Inferior parietal cortex (tissue), 1 donor: ENCODE measurements at regions not wholly inside any gene's neighbourhood (a gene's known extent, or its start where the extent isn't known, plus 50 kb on each side); places are given as distances from the start of the nearest gene placed in this dataset.

Source experiments
- DNase-seq: peaks from one replicate; pipeline ENCODE4 v3.0.0-alpha.2; 2016; ENCODE audit errors: extremely low spot score

DNA sequence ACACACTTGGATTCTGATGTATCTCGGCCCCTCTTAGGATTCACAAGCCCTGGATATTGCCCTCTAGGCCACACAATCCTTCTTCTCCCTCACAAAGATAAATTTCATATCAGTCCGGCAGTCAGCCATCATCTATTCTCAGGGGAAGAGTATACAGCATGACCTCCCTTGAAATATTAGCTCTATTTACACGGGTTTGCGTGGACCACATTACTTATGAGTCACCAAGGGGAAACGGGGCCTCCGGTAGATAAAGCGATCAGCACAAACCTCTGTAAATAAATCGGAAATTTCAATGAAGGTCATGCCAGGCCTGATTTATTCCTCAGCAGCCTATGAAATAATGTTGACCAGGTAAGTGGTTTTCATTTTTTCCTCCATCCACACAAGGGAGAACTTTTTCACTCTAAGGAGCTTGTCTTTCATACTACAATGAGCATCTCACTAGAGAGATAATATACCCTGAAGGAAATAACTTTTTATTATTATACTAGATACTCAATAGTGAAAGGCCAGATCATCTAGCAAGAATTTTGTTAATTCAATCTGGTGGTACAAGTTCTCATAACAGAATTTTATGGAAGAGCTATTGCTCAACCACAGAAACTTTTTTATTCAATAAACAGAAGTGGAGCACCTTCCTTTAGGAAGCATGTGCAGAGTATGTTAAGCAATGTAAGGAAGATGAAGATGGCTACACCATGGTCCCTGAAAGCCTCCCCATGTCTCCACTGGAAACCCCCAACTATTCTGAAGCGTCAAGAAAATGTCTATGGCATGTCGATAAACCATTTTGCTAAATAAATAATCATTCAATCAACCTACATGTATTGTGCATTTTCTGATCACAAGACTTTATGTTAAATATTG lies 125.2 kb upstream of the PIK3C3 start:
- no peak for DNase-seq

DNA sequence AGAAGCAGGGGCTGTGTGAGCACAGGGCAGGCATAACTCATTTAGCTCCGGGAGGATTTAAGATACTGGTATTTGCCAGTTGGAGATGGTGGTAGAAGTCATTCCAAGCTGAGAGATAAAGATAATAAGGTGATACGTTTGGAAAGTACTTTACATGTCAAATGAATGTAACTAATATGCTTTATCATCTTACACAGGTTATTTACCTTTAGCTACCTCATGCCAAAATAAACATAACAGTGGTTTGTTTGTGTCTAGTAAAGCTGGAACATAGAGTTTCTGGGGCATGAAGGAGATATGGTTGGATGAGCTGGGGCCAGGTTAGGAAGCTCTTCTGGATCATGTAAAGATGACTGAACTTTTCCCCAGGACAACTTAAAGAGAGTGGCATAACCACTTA lies 126.9 kb upstream of the PIK3C3 start:
- DNase-seq = no peak

DNA sequence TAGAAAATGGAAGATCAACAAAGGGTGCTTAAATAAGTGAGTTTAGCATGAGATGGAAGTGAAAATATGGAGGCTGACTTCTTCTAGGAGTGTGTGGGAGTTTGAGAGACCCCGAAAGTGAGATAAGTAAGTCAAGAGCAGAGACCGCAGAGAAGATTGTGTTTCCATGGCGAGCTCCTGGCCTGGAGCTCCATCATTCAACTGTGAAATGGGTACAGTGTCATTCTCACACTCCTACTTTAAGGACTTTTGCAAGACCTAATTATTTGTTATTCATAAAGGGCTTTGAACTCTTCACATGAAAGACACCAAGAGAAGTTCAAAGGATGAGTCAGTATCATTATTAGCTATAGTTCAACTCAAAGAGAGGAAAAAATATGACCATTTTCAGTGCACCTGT lies 134.2 kb upstream of the PIK3C3 start:
- no peak for DNase-seq

DNA sequence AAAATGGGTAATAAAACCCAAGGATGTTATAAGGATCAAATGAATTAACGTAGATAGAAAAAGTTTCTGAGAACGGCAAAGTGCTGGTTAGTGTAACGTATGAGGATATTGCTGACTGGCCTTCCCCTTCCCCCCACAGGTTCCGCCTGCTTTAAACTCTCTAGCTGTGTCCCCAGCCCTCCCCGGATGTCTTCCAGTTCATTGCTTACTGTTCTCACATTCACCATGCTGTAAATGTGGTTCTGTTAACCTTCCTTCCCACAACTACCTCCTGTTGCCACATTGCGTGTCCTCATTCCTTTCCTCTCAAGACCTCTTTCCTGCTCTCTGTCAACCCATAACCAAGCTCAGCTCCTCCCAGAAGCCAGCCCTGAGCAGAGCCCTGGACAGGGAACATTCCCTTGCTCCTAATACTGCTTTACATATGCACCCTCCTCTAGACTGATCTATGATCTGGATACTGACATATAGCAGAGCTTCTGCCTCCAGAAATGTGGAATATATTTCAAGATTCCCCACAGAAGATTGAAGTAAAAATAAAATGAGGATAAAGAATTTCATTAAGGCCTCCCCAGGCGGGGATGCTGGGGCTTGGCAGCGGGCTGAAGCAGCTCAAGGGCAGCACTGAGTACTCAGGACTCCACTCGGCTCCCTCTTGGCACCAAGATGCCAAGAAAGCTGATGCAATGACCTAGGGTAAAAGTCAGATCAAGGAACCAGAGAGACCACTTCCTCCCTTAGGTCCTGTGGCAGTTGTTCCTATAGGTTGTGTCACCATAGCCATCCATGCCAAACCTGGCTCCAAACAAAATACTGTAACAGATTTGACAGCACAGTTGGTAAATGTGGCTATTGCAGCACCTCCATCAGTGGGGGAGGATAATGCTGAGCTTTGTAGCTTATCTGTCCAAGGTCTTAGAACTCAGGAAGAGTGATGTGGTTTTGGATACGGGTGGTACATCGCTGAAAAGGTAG lies 136.4 kb upstream of the PIK3C3 start:
- no peak for DNase-seq

DNA sequence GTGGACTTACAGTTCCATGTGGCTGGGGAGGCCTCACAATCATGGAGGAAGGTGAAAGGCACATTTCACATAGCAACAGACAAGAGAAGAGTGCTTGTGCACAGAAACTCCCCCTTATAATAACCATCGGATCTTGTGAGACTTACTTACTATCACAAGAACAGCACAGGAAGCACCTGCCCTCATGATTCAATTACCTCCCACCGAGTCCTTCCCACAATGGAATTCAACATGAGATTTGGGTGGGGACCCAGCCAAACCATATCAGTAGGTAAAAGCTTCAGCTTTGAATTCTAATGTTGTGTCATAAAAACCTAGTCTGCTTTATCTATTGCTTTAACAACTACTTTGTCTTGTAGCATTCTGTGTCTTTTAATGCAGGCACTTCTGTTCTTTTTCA lies 140.4 kb upstream of the PIK3C3 start:
- DNase-seq = no peak

DNA sequence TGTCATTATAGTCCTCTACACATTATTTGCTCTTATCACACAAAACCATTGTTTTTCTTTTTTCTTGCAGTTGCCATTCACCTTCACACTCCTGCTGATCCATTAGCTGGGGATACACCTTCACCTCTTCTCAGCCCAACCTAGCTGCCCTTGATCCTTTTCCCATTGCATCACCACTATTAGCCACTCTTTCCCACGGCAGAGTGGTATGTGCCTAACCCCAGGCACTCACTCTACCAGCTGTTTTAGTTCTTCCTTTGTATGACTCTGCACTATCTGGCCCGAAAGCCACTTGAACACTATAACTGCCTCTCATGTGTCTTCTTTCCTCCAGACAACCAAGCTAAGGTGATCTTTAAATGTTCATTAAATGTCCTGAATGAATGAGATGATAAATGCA lies 145.4 kb upstream of the PIK3C3 start:
- no peak for DNase-seq

DNA sequence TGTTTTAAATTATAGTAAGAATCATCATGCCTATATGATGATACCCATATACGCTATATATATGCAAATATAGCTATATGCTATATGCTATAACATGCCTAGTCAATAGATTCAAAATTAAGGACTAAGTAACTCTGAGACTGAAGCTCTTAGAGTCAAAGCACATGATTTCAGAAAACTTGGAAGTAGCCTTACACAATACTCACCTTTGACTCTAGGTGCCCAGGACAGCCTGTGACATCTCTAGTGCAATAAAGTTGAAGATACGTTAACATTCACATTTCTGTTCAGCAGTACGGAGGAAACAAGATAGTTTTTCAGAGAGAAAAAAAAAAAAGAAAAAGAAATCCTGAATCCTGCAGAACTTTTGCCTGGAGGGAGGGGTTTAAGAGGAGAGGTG lies 149.7 kb upstream of the PIK3C3 start:
- no peak for DNase-seq

DNA sequence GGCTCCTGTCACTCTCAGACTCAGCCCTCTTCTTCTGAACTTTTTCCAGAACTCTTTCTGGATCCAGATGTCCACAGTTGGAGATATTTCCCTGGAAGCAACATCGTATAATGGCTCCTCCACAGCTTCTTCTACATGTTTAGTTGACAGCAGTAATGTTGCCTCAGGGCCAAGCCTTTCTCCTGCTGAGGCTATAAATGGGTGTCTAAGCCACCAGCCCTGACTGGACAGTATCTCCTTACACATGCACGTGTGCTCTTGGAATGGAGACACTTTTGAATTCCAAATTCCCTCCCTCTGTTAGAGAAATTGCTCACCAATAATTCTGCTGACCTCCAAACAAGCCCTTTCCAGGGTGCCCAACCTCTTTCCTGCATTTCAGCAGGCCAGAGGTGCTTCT lies 156.2 kb upstream of the PIK3C3 start:
- DNase-seq = no peak

DNA sequence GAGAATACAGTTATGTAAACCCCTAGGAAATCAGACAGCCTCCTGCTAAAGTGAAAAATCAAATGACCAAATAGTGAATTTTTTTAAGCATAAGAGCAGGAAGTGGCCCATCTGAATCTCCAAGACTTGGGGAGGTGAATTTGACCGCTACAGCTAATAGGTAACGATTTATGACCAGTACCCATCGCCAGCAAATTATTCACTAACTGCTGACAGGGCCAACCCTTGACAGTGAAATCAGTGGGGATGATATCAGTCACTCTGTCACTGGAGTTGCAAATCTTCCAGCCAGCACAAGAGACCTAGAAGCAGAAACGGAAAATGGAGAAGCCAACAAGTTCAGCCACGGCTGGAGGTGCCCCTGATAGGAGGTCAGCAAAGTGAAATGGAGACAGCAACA lies 164.3 kb upstream of the PIK3C3 start:
- no peak for DNase-seq

DNA sequence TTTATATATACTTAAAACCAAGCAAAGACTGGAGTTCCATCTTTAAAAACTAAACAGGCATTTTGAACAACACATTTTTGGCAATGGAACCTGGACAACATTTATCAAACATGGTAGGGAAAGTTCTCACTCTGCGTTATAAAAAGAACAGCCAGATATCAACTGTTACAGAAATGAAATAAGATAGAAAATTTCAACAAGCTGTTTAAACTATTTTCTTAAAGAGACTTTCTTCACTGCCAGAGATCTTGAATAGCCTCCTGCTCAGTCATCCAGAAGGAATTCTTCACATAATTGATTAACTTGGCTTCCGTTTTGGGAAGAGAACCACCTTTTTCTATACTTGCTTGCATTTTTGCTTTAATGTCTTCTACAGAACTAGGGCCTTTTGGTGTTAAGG lies 166.0 kb upstream of the PIK3C3 start:
- no peak for DNase-seq

DNA sequence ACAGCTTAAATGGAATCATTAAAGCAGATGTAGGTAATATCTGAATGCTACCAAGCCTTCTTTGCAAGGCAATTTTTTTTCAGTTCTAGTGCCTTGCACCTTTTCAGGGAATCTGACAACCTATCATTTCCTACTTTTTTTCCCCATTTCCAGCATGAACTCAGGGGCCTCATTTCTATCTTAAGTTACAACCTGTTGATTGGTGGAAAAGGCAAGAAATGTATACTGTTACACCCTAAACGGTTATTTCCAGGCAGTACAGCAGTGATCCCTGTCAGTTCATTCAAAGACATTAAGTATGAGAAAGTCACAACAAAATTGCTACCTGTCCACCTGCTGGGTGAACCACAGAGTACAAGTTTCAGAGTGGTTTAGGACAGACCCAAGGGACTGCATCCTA lies 171.2 kb upstream of the PIK3C3 start:
- no peak for DNase-seq

DNA sequence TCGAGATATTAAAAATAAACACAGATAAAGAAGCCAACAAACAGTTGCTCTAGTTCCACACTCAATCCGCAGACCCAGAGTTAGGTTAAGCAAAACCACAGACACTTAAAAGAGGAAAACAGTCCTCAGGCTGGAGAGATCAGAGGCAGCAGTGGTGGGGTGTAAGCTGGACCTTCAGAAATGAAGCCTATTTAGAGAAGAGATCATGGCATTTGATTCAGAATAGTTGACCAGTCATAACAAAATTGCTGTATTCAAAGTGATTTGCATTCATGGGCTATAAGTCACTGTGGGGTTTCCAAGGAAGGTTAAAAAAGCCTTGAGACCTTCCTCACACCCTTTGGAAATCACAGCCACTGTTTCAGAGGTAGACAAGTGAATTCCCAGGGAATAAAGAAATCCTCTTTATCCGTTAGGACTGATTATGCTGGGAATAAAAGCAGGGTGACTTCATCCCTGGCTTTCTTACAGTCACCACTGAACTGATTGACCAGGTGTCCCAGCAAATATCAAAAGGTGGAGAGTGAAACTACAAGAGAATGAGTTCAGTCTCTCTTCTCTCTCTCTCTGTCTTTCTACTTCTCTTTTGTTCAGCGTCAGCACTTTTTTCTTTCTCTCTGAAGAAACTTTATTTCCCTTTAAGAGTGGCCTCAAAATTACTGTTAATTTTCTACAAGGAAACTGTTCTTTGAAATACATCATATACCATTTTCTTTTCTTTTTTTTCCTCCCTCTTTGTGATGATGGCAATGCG lies 171.8 kb upstream of the PIK3C3 start:
- DNase-seq = no peak

DNA sequence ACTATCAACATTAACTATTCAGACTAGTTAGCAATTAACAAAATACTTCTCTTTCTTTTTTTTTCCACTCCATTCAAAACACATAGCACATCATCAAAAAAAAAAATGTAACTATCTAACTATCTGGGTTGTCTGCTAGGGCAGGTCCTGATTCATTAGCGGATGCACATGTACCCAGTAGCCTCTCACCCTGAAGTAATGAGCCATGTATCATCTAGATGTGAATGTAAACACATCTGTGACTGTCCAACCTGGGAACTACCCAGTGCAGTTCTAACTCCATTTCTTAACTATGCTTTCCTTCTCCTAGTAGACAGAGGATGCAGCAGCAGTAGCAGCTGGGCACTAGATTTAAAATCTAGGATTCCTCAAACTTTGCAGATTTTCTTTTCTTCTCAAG lies 183.1 kb upstream of the PIK3C3 start:
- DNase-seq = no peak

DNA sequence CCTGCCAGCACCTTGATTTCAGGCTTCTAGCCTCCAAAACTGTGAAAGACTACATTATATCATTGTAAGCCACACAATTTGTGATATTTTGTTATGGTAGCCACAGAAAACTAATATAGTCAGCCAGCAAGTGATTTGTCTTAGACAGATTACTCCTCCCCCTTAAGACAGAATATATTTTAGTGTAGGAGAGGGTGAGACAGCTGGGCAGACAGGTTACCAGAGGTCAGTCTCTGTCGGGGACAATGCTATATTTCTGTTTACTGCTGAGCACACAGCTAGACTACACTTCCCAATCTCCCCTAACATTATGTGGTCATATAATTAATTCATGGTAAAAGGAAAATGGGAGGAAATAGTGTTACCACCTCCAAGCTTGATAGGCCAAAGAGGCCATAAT lies 185.8 kb upstream of the PIK3C3 start:
- no peak for DNase-seq

DNA sequence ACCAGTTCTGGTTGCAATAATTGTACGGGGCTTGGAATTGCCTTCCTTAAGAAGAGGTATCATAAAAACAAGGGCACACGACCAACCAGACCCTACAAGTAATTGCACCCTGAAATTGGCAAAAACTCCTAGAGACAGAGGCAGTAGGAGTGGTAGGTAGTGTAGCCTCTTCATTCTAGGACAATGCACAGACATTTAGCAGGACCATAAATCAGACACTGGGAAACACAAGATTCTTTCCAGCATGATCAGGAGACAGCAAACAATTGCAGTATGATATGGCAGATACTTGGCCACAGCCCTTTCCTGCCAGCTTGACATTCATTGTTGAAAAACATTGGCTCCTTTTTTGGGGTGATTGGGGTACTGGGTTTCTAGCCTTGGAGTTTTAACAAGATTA lies 186.6 kb upstream of the PIK3C3 start:
- DNase-seq = no peak

DNA sequence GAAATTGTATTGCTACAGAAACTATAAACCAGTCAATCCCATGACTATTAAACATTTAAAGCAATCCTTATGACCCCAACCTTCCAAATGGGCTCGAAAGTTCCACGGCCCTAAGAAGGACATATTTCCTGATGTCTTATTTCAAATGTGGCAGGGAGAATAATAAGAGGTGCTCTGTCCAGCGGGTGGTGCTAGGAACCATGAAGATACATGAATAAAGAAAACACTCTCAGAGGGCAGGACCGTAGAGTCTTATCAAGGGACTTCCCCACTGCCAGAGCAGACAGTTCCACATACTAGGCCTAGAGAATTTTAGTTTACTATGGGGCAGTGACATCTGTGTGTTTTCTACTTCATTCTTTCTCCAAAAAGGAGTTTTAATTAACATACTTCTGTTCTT lies 187.1 kb upstream of the PIK3C3 start:
- no peak for DNase-seq

DNA sequence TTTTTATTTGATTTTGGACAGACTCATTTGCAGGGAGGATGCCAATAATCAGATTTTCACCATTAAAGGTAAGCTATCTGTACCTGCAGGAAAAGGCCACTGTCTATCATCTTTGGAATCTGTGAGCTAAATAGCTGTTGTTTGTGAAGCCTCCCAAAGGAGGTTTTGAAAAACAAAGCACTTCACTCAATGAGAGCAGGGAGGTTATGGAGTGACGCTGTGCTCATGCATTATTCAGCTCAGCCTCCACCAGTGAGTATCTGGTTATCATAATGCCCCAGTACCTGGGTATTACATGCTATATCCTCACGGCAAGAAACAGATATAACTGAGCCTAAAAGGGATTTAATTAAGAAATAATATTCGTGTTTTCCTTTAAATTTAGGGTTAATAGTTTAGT lies 189.6 kb upstream of the PIK3C3 start:
- DNase-seq = no peak

DNA sequence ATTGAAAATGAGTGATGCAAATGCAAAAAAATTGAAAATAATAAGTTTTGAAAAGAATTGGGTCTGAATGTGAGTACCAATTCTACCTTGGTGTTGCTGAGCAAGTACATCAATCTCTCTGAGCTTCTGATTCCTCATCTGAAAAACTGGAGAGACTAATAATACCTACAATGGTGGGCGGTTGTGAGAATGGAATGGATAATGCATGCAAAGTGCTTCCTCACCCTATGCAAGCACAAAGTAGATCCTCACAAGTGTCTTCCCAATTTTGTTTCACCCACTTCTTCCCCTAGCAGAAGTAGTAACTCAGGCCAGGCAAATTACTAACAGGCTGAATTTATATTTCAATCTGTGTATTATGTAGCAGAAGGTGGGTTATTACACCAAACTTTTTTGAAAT lies 191.7 kb upstream of the PIK3C3 start:
- no peak for DNase-seq

DNA sequence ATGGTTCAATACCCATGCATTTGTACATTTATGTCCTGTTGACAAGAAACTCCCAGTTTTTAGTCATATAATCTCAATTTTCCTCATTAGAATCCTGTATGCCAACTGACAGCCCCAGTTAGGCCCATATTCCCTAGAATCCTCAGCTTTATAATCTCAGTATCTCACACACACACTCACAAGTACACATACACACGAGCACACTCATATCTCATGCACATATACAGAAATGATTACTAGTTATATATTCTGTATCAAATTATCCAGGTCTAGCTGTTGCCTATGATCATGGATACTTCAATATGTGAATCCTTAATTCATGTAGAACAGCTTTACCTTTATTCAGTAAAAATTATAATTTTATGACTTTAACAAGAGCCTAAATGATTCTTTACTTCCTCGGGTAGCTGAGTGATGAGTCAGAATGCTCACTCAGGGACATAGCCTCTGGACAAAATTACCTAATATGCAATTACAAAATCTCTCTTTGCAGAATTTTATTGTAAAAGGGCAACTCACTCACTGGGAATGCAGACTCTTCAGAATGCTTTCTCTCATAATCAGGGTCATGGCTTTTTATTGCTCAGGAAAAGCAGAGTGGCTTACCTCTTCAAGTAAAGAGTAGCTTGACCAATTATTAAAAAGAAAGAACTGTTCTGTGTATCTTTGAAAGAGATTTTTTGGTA lies 193.6 kb upstream of the PIK3C3 start:
- no peak for DNase-seq

DNA sequence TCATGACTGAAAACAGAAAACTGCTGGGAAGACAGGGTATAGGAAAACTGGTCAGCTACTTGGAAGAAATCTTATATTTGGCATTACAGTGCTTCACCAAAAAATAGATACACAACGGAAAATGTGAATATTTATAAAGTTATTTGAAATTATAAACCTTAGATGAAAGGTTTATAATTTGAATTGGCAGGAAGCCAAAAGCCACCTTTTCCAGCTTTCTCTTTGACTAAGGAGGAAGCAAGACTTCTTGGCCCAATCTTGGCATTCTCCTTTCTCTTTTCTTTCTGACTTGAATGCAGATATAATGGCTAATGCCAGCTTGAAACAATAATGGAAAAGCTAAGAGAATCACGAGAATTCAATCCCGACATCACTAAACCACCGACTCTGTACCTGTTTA lies 196.5 kb upstream of the PIK3C3 start:
- no peak for DNase-seq

DNA sequence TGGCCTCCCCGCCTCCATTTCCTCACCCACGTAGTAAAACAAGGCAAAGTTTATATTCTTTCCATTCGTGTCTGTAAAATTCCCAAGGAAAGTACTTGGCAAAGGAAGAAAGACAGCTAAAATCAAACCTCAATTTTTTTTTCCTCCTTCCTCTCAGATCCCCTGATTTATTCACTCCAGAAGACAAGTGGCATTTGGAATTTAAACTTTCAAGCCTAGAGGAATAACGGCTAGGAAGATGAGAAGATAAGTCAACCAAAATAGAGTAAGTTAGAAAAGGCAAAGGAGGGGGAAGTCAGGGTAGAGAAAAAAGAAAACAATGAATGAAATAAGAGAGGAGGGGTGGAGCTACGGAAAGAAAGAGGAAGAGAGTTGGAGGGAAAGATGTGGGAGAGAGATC lies 198.9 kb upstream of the PIK3C3 start:
- DNase-seq = no peak

DNA sequence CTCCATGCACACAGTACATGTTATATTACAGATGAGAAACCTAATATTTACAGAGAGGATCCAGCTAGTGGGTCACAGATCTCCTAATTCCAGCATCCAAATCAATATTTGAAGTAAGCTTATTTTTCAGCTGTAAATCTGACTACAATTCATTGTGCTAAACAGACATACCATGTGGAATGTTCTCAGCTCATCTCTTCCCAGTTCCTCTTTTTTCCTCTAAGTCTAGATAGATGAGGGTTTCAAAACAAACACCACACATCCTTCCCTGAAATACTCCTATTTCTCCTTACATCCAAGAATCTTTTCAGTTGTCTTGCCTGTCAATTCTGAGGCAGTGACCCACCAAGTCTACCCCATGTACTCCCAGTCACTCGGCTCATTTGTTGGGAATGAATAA lies 200.7 kb upstream of the PIK3C3 start:
- DNase-seq = no peak
